ENCODE measurements at regions not wholly inside any gene's neighbourhood (a gene's known extent, or its start where the extent isn't known, plus 50 kb on each side); places are given as distances from the start of the nearest gene placed in this dataset.
"Not testable (repeated sequence)": the region's sequence is repeated elsewhere in the genome, so short reads cannot be mapped to it uniquely, and the experiment has no call there.

DNA sequence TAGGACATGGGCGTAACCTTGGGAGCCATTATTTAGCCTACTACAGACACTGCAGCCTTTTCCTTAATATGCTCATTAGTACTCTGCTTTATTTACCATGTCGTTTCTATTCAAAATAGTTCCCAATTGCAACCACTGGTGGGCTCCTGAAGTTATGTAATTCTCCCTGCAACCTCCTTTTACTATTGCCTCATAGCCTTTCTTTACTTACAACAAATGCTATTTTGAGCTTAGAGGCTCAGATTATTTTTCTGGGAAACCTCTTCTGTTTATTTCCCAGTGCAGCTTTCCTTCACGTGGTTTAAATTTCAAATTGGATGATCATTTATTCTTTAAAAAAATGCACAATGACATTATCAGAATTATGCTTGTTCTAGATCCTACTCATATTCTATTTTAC is 492.3 kb upstream of the TMEFF2 start:
- no peak overlapping the region for H3K27ac Mint-ChIP-seq (ENCODE audit: unreplicated experiment)
- intact Hi-C loops (cut with micrococcal nuclease; ENCODE audit: unreplicated experiment), result no loop called here
- TF ChIP-seq, protein P1, sequence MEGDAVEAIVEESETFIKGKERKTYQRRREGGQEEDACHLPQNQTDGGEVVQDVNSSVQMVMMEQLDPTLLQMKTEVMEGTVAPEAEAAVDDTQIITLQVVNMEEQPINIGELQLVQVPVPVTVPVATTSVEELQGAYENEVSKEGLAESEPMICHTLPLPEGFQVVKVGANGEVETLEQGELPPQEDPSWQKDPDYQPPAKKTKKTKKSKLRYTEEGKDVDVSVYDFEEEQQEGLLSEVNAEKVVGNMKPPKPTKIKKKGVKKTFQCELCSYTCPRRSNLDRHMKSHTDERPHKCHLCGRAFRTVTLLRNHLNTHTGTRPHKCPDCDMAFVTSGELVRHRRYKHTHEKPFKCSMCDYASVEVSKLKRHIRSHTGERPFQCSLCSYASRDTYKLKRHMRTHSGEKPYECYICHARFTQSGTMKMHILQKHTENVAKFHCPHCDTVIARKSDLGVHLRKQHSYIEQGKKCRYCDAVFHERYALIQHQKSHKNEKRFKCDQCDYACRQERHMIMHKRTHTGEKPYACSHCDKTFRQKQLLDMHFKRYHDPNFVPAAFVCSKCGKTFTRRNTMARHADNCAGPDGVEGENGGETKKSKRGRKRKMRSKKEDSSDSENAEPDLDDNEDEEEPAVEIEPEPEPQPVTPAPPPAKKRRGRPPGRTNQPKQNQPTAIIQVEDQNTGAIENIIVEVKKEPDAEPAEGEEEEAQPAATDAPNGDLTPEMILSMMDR (IDR thresholded peaks at IDR 0.05; ENCODE audit: insufficient read depth in 1 of 2, low read depth in 1 of 2, low read length in 1 of 2, severe bottlenecking in 1 of 2, unreplicated experiment in 1 of 2), result no peak
- no peak overlapping the region for H3K4me3 Mint-ChIP-seq (ENCODE audit: unreplicated experiment)
- Histone ChIP-seq H3K36me3 (ENCODE audit: control insufficient read depth, insufficient read depth, low read length) (no peaks in the 10 kb centered on the region), H3K9me3 (0 out of 2 replicates have a peak, but pooled peaks cover 3% of the 10 kb centered on the region), H3K4me1 (no peaks in the 10 kb centered on the region), H3K4me3 (ENCODE audit: low read depth, low read length) (no peak overlapping the region), H3K27me3 (replicated peaks; ENCODE audit: control insufficient read depth, insufficient read depth, low read length) (no peaks in the 10 kb centered on the region)
- DNase-seq, result no peak
- H3K4me1 Mint-ChIP-seq (ENCODE audit: low read depth, unreplicated experiment), result no peaks in the 10 kb centered on the region
- ChIA-PET POLR2A (no interaction called here), CTCF (interaction anchor here (0.7 kb wide), 1 partner anchor 15 kb away, joined by 7 read pairs; no protein-coding TSS in a partner anchor)
- no peaks in the 10 kb centered on the region for H3K27me3 Mint-ChIP-seq (ENCODE audit: insufficient read depth, unreplicated experiment)
- H3K36me3 Mint-ChIP-seq (ENCODE audit: insufficient read depth, unreplicated experiment), result no peaks in the 10 kb centered on the region
- no TSS peak for BruUV-seq (replicated peaks)
- H3K9me3 Mint-ChIP-seq (ENCODE audit: unreplicated experiment), result no peaks in the 10 kb centered on the region

DNA sequence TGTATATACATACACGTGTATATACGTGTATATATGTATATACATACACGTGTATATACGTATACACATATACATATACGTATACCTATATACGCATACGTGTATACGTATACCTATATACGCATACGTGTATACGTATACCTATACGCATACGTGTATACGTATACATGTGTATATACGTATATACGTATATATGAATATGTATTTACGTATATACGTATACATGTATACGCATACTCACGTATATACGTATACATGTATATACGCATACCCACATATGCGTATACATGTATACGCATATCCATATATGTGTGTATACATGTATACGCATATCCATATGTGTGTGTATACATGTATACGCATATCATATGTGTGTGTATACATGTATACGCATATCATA is 487.8 kb upstream of the TMEFF2 start:
- CTCF ChIA-PET; H3K27me3 ChIP-seq (replicated peaks; ENCODE audit: control insufficient read depth, insufficient read depth, low read length); H3K4me3 ChIP-seq (ENCODE audit: low read depth, low read length); POLR2A ChIA-PET; H3K36me3 Mint-ChIP-seq (ENCODE audit: insufficient read depth, unreplicated experiment); H3K4me1 Mint-ChIP-seq (ENCODE audit: low read depth, unreplicated experiment); intact Hi-C loops (cut with micrococcal nuclease; ENCODE audit: unreplicated experiment); H3K27me3 Mint-ChIP-seq (ENCODE audit: insufficient read depth, unreplicated experiment); H3K4me1 ChIP-seq; H3K9me3 Mint-ChIP-seq (ENCODE audit: unreplicated experiment); BruUV-seq (replicated peaks); H3K36me3 ChIP-seq (ENCODE audit: control insufficient read depth, insufficient read depth, low read length); H3K9me3 ChIP-seq; H3K27ac Mint-ChIP-seq (ENCODE audit: unreplicated experiment); H3K4me3 Mint-ChIP-seq (ENCODE audit: unreplicated experiment); DNase-seq: not testable (repeated sequence)

DNA sequence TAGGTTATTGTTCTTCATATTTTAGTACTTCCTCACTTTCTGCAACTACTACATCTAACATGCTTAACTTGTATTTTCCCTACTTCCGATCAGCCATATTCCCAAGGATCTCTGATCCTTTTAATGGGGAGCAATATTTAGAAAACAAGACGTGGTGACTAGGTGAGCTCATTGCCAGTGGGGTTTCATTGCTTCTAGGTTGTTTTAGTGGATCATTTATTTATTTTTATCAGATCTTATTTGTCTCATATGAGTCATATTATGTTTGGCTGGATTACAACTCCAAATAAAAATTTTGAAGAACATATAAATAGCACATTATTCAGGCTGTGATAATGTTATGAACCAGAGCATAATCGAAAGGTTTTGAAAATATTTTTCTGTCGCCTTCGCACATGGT is 480.9 kb upstream of the TMEFF2 start:
- ChIA-PET CTCF (no interaction called here), POLR2A (no interaction called here)
- DNase-seq, result no peak
- Histone ChIP-seq H3K4me3 (ENCODE audit: low read depth, low read length) (no peak overlapping the region), H3K27me3 (replicated peaks; ENCODE audit: control insufficient read depth, insufficient read depth, low read length) (no peaks in the 10 kb centered on the region), H3K36me3 (ENCODE audit: control insufficient read depth, insufficient read depth, low read length) (no peaks in the 10 kb centered on the region), H3K9me3 (no peaks in the 10 kb centered on the region), H3K4me1 (no peaks in the 10 kb centered on the region)
- no TSS peak for BruUV-seq (replicated peaks)
- intact Hi-C loops (cut with micrococcal nuclease; ENCODE audit: unreplicated experiment), result no loop called here
- peaks cover 2% of the 10 kb centered on the region for H3K27me3 Mint-ChIP-seq (ENCODE audit: insufficient read depth, unreplicated experiment)
- H3K36me3 Mint-ChIP-seq (ENCODE audit: insufficient read depth, unreplicated experiment), result no peaks in the 10 kb centered on the region
- H3K9me3 Mint-ChIP-seq (ENCODE audit: unreplicated experiment), result no peaks in the 10 kb centered on the region
- no peaks in the 10 kb centered on the region for H3K4me1 Mint-ChIP-seq (ENCODE audit: low read depth, unreplicated experiment)
- H3K4me3 Mint-ChIP-seq (ENCODE audit: unreplicated experiment), result no peak overlapping the region
- TF ChIP-seq, protein P1 (IDR thresholded peaks at IDR 0.05; ENCODE audit: insufficient read depth in 1 of 2, low read depth in 1 of 2, low read length in 1 of 2, severe bottlenecking in 1 of 2, unreplicated experiment in 1 of 2), result no peak
- no peak overlapping the region for H3K27ac Mint-ChIP-seq (ENCODE audit: unreplicated experiment)

DNA sequence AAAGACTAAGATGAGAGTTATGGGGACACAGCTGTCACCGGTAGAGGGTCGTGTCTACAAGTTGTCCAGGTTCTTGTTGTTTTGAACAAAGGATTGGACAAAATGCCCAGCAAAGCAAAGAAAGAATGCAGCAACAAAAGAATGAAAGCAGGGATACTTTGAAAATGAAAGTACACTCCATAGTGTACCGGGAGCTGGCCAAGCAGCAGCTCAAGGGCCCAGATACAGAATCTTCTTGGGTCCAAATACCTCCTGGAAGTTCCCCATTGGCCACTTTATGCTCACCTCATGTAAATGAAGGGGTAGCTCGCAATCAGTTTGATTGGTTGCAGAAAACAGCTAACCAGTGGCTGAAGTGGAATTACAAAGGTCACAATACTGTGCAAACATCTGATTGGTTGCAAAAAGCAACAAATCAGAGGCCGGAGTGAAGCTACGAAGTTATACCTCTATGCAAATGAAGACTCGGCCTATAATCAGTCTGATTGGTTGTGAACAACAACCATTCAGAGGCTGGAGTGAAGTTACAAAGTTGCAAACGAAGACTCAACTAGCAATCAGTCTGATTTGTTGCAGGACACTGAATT is 474.9 kb upstream of the TMEFF2 start:
- no TSS peak for BruUV-seq (replicated peaks)
- Mint-ChIP-seq H3K36me3 (ENCODE audit: insufficient read depth, unreplicated experiment) (no peaks in the 10 kb centered on the region), H3K27ac (ENCODE audit: unreplicated experiment) (no peak overlapping the region), H3K4me1 (ENCODE audit: low read depth, unreplicated experiment) (no peaks in the 10 kb centered on the region), H3K27me3 (ENCODE audit: insufficient read depth, unreplicated experiment) (peaks cover 2% of the 10 kb centered on the region), H3K4me3 (ENCODE audit: unreplicated experiment) (no peak overlapping the region), H3K9me3 (ENCODE audit: unreplicated experiment) (no peaks in the 10 kb centered on the region)
- no peak for DNase-seq
- no peaks in the 10 kb centered on the region for H3K9me3 ChIP-seq
- H3K27me3 ChIP-seq (replicated peaks; ENCODE audit: control insufficient read depth, insufficient read depth, low read length), result no peaks in the 10 kb centered on the region
- H3K4me3 ChIP-seq (ENCODE audit: low read depth, low read length), result no peak overlapping the region
- no peaks in the 10 kb centered on the region for H3K36me3 ChIP-seq (ENCODE audit: control insufficient read depth, insufficient read depth, low read length)
- POLR2A ChIA-PET, result no interaction called here
- intact Hi-C loops (cut with micrococcal nuclease; ENCODE audit: unreplicated experiment), result no loop called here
- no peaks in the 10 kb centered on the region for H3K4me1 ChIP-seq
- TF ChIP-seq, protein P1 (IDR thresholded peaks at IDR 0.05; ENCODE audit: insufficient read depth in 1 of 2, low read depth in 1 of 2, low read length in 1 of 2, severe bottlenecking in 1 of 2, unreplicated experiment in 1 of 2), result no peak
- CTCF ChIA-PET, result no interaction called here

DNA sequence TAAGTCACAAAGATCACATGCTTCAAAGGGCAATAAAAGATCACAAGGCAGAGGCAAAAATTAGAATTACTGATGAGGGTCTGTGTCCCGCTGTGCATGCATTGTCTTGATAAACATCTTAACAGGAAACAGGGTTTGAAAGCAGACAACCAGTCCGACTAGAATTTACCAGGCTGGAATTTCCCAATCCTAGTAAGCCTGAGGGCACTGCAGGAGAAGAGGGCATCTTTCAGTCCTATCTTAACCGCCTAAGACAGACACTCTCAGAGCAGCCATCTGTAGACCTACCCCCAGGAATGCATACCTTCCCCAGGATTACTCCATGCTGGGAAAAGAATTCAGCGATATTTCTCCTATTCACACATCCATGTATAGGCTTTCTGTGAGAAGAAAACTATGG is 465.8 kb upstream of the TMEFF2 start:
- POLR2A ChIA-PET; H3K4me3 ChIP-seq (ENCODE audit: low read depth, low read length); intact Hi-C loops (cut with micrococcal nuclease; ENCODE audit: unreplicated experiment); H3K36me3 ChIP-seq (ENCODE audit: control insufficient read depth, insufficient read depth, low read length); H3K4me3 Mint-ChIP-seq (ENCODE audit: unreplicated experiment); H3K4me1 Mint-ChIP-seq (ENCODE audit: low read depth, unreplicated experiment); CTCF ChIA-PET; BruUV-seq (replicated peaks); H3K9me3 Mint-ChIP-seq (ENCODE audit: unreplicated experiment); H3K27ac Mint-ChIP-seq (ENCODE audit: unreplicated experiment); H3K27me3 ChIP-seq (replicated peaks; ENCODE audit: control insufficient read depth, insufficient read depth, low read length); H3K4me1 ChIP-seq; H3K27me3 Mint-ChIP-seq (ENCODE audit: insufficient read depth, unreplicated experiment); DNase-seq; H3K9me3 ChIP-seq; H3K36me3 Mint-ChIP-seq (ENCODE audit: insufficient read depth, unreplicated experiment): not testable (repeated sequence)
